GM10266 (cell line): ENCODE measurements at regions not wholly inside any gene's neighbourhood (a gene's known extent, or its start where the extent isn't known, plus 50 kb on each side); places are given as distances from the start of the nearest gene placed in this dataset.

Source experiments
- DNase-seq: peaks from one replicate; pipeline ENCODE4 v3.0.0; 2012; ENCODE audit errors: extremely low spot score
- TF ChIP-seq, protein P1 (sequence below): IDR thresholded peaks from 2 replicates; pipeline ENCODE4 v1.5.1; 2012; ENCODE audit warnings: mild to moderate bottlenecking, low read depth; ENCODE audit not compliant: control insufficient read depth, insufficient read depth; ENCODE audit errors: missing control alignments

DNA sequence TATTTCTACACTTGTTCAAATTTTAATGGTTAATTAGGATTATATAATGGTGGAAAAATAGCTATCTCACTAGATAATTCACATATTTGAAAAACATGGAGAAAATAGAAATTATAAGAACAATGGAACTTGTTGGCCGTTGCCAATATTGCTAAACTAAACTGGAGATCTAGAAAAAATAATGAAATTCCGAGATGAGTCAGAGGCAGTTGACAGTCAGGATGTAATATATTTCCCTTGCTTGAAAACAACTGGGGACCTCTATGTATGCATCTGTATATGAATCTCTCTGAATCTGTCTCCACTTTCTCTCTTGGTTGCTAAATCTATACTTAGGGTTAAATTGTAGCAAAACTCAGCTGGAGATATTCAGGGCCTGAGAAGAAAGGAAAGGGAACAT is 1108.2 kb upstream of the GJE1 start:
- no peak for DNase-seq
- TF ChIP-seq, protein P1, sequence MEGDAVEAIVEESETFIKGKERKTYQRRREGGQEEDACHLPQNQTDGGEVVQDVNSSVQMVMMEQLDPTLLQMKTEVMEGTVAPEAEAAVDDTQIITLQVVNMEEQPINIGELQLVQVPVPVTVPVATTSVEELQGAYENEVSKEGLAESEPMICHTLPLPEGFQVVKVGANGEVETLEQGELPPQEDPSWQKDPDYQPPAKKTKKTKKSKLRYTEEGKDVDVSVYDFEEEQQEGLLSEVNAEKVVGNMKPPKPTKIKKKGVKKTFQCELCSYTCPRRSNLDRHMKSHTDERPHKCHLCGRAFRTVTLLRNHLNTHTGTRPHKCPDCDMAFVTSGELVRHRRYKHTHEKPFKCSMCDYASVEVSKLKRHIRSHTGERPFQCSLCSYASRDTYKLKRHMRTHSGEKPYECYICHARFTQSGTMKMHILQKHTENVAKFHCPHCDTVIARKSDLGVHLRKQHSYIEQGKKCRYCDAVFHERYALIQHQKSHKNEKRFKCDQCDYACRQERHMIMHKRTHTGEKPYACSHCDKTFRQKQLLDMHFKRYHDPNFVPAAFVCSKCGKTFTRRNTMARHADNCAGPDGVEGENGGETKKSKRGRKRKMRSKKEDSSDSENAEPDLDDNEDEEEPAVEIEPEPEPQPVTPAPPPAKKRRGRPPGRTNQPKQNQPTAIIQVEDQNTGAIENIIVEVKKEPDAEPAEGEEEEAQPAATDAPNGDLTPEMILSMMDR, result no peak

DNA sequence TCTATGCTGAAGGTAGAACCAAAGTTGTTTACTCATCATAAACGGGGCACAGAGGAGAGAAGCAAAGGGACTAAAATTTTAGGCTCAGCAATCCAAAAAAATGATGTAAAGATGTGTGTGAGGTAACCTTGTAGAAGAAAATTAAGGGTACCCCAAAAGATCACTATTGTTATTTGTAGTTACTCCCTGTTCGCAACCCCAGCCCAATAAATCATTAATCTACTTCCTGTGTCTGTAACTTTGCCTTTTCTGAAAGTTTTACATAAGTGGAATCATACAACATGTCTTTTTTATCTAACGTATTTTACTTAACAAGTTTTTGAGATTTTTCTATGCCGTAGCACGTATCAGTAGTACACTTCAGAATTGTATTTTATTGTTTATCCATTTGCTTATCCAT is 1114.8 kb upstream of the GJE1 start:
- TF ChIP-seq, protein P1, result no peak
- DNase-seq, result no peak

DNA sequence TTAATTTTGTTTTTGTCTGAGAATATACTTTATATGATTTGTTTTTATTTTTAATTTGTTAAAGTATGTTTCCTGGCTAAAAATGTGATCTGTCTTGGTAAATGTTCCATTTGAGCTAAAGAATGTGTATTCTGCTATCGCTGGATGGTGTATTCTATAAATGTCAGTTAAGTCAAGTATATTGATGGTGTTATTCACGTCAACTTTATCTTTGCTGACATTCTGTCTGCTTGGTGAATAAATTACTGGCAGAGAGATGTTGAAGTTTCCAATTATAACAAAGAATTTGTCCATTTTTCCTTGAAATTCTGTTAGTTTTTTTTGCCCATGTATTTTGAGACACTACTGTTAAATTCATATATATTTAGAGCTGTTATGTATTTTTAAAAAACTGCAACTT is 1131.8 kb upstream of the GJE1 start:
- TF ChIP-seq, protein P1, result no peak
- DNase-seq, result no peak

DNA sequence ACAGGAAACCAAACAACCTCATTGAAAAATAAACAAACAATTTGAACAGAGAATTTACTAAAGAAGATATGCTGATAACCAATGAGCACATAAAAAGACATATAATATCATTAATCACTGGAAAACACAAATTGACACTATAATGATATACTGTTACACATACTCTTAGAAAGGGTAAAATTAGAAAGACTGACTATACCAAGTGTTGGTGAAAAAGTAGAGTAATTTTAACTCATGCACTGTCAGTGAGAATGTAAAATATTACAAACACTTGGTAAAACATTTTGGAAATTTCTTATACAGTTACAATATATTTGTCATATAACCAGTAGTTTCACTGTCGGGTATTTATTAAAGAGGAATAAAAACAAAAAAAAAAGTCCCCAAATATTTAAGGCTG is 1139.2 kb upstream of the GJE1 start:
- DNase-seq, result no peak
- TF ChIP-seq, protein P1, result no peak

DNA sequence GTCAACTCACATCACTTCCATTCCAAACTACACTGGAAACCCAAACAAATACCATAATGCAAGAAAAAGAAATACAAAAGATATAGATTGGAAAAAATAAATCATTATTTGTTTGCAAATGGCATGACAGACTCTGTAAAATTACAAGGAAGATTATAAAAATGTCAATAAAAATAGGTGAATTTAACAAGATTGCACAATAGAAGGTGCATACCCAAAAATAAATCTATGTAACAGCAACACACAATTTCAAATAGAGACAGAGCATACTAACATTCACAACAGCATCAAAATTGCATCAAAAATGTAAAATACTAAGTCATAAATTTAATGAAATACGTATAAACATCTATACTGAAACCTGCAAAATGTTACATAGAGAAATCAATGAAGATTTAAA is 1140.0 kb upstream of the GJE1 start:
- TF ChIP-seq, protein P1, result no peak

DNA sequence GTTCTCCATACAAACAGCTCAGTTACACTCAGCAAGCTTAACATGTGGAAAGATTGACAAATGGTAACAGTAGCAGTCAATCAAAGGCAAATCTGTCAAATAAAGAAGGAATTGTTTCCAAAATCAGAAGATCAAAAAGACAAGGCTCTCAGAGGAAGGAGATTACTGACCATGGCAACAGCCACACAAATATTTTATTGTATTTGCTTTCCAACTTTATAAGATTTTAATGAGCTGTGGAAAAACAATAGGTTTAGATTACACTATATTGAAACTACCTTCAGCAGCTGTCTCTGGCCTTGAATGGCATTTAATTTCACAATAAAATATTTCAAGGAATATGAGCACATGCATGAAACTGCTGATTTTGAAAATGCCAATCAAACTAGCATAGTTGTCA is 1143.9 kb upstream of the GJE1 start:
- no peak for DNase-seq
- TF ChIP-seq, protein P1, result no peak

More for the DNA sequence above, 1140.0 kb upstream of the GJE1 start:
- no peak for DNase-seq

DNA sequence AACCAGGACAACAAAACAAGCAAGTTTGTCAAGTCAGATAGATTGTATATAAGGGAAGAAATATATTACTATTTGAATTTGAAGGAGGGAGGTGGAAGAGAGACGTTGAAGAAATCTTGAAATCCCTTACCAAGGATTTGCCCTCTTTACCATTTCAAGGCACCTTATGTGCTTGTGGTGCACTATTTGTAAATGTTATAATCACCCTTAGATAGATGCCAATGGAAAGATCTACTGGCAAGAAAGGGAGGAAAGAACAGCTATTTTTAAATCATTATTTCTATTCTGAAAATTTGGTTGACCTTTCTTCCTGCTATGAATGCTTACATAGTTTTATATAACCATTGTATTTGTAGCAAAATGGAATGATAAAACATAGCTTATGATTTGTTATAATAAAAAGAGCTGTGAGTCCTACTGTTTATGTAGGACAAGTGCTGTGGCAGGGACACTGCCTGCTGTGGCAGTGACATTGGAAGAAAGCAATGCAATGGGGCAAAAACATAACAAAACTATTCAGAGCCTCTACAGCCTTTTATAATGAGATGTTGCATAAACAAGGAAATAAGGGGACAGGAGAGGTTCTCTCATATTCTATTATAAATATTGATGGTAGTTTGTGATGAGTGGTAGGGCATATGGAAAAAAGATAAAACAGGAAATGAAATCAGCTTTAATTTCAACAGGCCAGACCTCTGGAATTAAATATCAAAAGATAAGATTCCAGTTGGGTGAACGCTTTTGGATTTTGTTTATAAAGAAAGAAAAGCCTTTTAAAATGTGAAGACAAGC is 1145.2 kb upstream of the GJE1 start:
- TF ChIP-seq, protein P1, result no peak
- no peak for DNase-seq
